CD4-positive, alpha-beta T cell treated with Interleukin-6 for 4 hours (primary cell): ENCODE measurements at regions not wholly inside any gene's neighbourhood (a gene's known extent, or its start where the extent isn't known, plus 50 kb on each side); places are given as distances from the start of the nearest gene placed in this dataset.
"Not testable (repeated sequence)": the region's sequence is repeated elsewhere in the genome, so short reads cannot be mapped to it uniquely, and the experiment has no call there.

Experiments
- DNase-seq: peaks from one replicate; pipeline ENCODE4 v3.0.0-alpha.2; 2020; ENCODE audit warnings: mixed read lengths

DNA sequence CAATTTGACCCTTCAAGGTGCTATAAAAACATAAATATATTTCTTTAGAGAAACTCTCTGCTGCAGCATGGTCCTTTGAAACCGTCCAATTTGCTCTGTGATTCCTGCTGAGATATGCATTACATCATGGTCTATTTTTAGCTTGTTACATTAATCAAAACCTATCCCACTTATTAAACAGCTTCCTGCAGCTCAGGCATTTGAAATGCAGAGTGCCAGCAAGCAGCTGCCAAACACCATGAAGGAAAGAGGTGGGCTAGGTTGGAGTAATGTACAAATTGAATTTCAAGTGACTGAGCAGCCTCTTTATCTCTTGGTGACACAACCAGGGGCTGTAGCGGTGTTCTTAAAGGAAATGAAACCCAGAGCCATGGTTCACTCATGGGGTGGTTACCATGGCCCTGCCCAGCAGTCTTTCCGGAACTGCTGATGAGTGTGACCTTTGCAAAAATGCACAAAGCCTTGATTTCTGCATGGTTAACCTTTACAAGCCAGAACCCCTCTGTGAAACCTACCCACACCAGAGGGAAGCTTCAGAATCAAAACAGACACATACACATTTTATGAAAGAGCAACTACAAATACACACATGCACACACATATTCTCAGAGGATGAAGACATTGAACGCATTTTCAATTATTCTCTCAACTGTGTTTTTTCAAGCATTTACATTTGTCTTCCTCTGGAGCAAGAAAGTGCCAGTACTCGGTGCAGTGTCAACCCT is 155.8 kb upstream of the ZNF608 start:
- DNase-seq = no peak

DNA sequence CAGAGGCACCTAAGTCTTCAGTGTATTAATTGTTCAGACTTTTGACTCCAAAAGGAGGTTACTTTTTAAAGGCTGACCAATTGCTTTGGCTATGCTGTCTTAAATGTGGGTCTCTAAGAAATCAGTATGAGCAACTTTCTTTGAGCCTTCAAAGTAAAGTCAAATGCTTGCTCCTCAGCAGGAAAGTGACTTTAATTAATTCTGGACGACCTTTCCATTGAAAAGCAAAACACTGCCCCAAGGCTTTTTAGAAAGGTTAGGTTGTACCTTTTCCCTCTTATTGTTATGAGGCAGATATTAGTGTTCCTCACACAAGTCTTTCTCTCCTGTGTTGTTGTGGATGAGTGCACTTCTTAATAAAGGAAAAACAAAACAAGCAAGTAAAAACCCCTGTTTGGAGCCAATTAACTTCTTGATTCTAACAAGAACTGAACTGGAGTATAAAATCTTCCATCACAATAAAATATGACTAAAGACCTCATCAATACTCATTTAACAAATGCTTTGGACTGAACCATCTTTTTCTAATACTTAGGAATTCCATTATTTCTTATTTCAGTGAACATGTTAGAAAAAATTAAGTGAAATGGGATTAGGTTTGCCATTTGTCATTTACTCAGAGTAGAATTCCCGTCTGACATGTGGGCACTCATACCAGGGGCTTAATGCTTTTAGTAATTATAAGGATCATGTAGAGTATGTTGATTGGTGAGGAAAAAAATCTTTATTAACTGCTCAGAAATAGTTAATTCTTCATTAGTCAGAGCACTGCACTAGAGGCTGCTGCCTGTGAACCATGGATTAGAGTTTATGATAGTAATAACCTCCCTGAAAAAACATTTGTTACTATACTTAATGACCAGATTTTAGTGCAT is 159.1 kb upstream of the ZNF608 start:
- DNase-seq = no peak

- DNase-seq = no peak
Observed at GRCh38 chr5:124906339-124907097, 160.1 kb upstream of the ZNF608 start.

DNA sequence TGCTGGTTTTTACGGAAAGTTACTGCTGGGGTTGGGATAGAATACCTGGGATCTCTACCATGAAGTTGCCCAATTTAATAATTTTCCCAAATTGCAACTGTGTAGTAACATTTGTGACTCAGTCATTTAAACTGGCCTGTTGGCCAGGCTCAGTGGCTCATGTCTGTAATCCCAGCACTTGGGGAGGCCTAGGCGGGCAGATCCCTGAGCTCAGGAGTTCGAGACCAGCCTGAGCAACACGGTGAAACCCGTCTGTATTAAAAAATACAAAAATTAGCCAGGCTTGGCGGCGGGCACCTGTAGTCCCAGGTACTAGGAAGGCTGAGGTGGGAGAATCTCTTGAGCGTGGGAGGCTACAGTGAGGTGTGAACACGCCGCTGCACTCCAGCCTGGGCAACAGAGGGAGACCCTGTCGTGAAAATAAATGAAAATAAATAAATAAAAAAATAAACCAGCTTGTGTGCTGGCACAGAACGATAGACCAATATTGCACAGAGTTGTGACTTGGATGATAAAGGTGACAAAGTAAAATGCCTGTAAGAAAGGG is 160.7 kb upstream of the ZNF608 start:
- no peak for DNase-seq

DNA sequence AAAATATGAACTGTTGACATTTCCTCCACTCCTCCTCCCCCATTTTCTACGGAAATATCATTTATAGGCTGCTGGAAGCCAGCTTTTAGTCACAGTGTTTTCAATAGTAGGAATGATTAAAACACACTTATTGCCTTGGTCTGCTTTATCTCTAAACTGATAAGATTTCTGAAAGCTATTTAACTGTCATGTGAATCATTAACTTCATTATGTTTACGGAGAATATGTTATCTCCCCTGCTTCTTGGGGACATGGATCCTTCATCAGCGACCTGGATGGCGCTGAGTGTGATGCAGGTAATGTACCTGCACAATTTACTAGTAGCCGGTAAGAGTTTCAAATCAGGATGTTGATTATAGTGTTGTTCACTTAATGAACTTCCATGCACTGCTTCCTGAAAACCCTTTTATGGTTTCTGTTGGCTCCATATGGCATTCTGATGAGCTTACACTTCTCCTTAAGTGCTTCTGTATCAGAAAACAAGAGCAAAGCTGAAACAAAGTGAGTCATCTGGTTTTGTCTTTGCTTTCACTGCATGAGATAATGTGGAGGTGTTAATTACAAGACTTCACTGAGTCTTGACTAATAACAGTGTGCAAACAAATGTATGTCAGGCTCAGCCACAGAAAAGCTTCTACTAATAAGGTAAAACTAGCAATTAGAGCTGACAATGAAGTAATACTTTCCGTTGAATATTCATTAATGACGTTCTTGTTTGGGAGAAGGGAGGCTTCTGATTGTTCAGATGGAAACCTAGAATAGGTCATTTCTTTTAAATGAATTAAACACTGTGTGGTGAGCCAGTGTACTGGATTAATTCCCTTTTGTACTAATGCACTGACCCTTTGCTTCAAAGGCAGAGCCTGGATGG is 162.4 kb upstream of the ZNF608 start:
- no peak for DNase-seq

DNA sequence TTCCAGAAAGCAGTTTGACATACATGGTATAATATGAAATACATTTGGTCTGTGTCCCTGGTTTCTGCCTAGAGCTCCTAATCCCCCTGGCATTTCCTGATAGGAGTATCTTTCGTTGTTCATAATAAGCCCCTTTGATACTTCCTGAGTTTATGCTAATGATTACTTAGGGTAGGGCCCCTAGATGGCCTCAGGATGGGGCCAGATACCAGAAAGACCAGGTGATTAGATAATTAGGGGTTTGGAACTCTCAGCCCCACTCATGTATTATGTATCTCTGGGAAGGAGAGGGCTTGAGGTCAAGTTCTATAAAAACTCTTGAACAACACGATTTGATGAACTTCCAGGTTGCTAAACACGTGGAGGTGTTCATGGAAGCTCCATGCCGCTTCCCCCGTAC is 163.3 kb upstream of the ZNF608 start:
- DNase-seq = no peak

DNA sequence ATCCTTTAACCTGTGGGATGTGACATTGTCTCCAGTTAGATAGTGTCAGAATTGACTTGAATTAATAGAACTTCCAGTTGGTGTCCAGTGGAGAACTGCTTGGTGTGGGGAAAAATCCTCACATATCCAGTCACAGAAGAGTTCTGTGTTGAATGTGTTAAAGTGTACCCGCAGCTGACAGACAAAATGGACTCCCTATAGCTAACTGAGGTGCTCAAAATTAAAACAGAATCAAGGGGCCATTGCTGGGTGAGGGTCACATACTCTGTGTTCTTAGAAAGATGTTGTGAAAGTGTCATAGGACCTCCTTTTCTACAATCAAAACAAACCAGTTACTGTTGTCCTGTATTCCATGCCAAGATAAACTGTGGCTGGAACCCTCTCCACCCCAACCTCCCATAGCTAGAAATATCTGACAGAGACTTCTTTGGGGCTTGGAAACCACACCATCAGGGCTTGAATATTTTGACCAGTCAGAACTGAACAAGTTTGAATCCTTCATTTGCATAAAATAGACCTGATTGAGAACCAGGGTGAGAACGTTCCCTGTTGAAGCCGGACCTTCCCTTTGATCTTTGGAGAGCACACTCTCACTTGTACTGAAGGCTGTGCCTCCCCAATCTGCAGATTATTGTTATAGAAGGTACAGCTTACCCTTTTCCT is 164.0 kb upstream of the ZNF608 start:
- no peak for DNase-seq

DNA sequence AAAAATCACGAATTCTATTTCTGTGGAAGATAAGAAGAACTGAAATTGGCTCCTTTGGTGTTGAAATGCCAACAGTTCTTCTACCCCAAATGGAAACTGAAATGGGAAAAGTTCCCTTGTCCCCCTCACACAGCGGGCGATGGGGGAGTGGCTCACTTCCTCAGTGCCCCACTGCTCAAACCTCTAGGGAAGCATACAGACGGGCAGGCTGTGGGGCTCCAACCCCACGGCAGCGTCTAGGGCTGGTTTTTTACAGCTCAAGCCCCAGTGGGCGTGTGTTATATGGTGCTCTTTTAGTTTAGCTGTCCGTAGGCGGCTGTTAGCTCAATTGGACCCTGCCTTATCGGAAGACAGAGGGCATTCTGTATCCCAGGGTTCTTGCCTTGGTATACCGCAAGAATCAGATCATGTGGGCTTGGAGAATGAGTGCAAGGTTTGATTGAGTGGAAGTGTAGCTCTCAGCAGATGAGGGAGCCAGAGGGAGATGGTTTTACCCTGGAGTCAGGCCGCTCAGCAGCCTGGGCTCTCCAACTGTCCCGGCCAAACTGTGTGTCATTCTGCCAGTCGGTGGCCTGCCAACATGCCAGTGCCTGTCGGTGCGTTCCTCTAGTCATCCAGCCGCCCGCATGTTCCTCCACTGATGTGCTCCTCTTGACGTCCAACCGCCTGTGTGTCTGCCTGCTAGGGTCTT is 166.3 kb upstream of the ZNF608 start:
- no peak for DNase-seq

DNA sequence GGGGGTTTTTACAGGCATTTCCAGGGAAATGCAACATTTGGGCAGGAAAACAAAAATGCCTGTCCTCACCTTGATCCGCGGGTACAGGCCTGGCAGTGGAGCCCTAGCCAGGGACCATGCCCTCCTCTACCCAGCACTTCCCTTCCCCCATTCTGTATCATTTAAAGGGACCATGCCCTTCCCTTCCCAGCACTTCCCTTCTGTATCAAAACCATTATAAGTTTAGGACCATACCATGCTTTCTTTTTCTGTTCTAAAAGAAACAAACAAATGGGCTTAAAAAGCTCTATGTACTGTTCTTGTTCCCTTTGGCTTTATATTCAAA is 166.9 kb upstream of the ZNF608 start:
- DNase-seq = no peak

- DNase-seq = not testable (repeated sequence)
Observed at GRCh38 chr5:124916313-124916712, 169.9 kb upstream of the ZNF608 start.

DNA sequence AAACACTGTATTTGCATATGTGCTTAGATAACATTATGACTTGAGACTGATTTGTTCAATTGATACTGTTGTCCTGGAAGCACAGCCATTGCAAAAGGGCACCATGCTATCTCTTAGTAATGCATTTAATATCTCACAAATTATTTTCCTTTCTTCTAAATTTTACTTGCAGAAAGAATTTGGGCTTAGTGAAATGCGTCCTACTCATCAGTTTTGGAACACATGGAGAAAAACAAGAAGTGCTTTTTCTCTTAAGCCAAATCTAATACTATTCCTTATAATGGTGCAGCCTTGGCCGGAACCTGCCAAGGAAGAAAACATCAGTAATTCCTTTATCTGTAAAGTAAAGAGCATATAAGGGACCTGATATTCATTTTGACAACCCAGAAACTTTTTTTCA is 172.2 kb upstream of the ZNF608 start:
- DNase-seq = no peak

- no peak for DNase-seq
Observed at GRCh38 chr5:124919076-124919475, 172.6 kb upstream of the ZNF608 start.

- DNase-seq = no peak
Observed at GRCh38 chr5:124919747-124920525, 173.5 kb upstream of the ZNF608 start.

- DNase-seq = no peak
Observed at GRCh38 chr5:124920909-124921666, 174.6 kb upstream of the ZNF608 start.

DNA sequence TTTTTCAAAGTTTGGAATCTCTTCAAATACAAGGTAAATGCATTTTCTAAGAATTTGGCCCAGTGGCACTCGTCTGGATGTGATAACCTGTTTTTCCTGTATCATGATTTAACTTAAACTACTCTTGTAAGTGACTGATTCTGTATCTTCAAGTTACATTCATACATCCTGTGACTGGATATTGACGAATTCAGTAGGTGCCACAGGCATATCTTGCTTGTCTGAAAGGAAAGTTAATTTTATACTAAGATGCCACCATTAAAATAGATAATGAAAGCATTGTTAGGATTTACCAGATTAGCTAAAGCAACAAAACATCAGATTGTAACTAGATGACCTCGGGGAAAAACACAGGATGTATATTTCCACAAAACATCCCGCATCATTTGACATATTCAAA is 175.3 kb upstream of the ZNF608 start:
- no peak for DNase-seq

- no peak for DNase-seq
Observed at GRCh38 chr5:124922255-124922975, 176.0 kb upstream of the ZNF608 start.

GRCh38 chr5:124923131-124923530 is 176.7 kb upstream of the ZNF608 start:
- DNase-seq = no peak

- no peak for DNase-seq
Observed at GRCh38 chr5:124924729-124925128, 178.3 kb upstream of the ZNF608 start.

GRCh38 chr5:124927735-124928134 is 181.3 kb upstream of the ZNF608 start:
- DNase-seq = no peak
